Activated CD8-positive, alpha-beta T cell treated with anti-CD3 and anti-CD28 coated beads, Interleukin-2, amount 10 ng/mL, durations not matched to agents 7 days and 5 days (primary cell): ENCODE measurements at regions not wholly inside any gene's neighbourhood (a gene's known extent, or its start where the extent isn't known, plus 50 kb on each side); places are given as distances from the start of the nearest gene placed in this dataset.

Experiments used
- ATAC-seq: fragments of 150-1000 bp; cut with Tn5 transposase; one replicate; pipeline ENCODE4 v1.10.0; 2021; ENCODE audit warnings: moderate library complexity
- CTCF ChIA-PET: fragments of 350-600 bp; sonication (Branson Sonifier 250); formaldehyde crosslinking; loops from one replicate; lab custom pipeline; 2021; ENCODE audit warnings: antibody characterized with exemption; lab: Charles Lee
- POLR2A ChIA-PET: fragments of 350-600 bp; sonication (Branson Sonifier 250); formaldehyde crosslinking; loops from one replicate; lab custom pipeline; 2021; ENCODE audit warnings: antibody characterized with exemption; lab: Charles Lee
- DNase-seq: peaks from one replicate; pipeline ENCODE4 v3.0.0-alpha.2; 2020
- H3K27ac Mint-ChIP-seq: one replicate; pipeline ENCODE4 v1.8.0; 2021; ENCODE audit warnings: mild to moderate bottlenecking, mixed read lengths
- H3K27me3 Mint-ChIP-seq: one replicate; pipeline ENCODE4 v1.8.0; 2021; ENCODE audit warnings: low read depth, mixed read lengths
- H3K36me3 Mint-ChIP-seq: one replicate; pipeline ENCODE4 v1.8.0; 2021; ENCODE audit warnings: low read depth, mixed read lengths
- H3K4me1 Mint-ChIP-seq: one replicate; pipeline ENCODE4 v1.8.0; 2021; ENCODE audit warnings: low read depth, mixed read lengths
- H3K4me3 Mint-ChIP-seq: one replicate; pipeline ENCODE4 v1.8.0; 2021; ENCODE audit warnings: mild to moderate bottlenecking, mixed read lengths
- H3K9me3 Mint-ChIP-seq: one replicate; pipeline ENCODE4 v1.8.0; 2022; ENCODE audit warnings: mixed read lengths; ENCODE audit not compliant: insufficient read depth

- ATAC-seq = no peak
- Mint-ChIP-seq H3K9me3 (no peaks in the 10 kb centered on the region), H3K36me3 (no peaks in the 10 kb centered on the region), H3K4me3 (no peak overlapping the region), H3K27ac (no peak overlapping the region), H3K4me1 (no peaks in the 10 kb centered on the region), H3K27me3 (peaks cover 4% of the 10 kb centered on the region)
- DNase-seq = no peak
- CTCF ChIA-PET = no interaction called here
- POLR2A ChIA-PET = no interaction called here
Measured at GRCh38 chr11:134876226-134876625, 464.2 kb upstream of the B3GAT1 start.

GRCh38 chr11:134866981-134867675, 455.1 kb upstream of the B3GAT1 start:
- ChIA-PET POLR2A (no interaction called here), CTCF (no interaction called here)
- H3K4me1 Mint-ChIP-seq = no peaks in the 10 kb centered on the region
- no peak for ATAC-seq
- DNase-seq = no peak
- no peak overlapping the region for H3K4me3 Mint-ChIP-seq
- H3K36me3 Mint-ChIP-seq = no peaks in the 10 kb centered on the region
- H3K27me3 Mint-ChIP-seq = peaks cover 2% of the 10 kb centered on the region
- no peak overlapping the region for H3K27ac Mint-ChIP-seq
- no peaks in the 10 kb centered on the region for H3K9me3 Mint-ChIP-seq

DNA sequence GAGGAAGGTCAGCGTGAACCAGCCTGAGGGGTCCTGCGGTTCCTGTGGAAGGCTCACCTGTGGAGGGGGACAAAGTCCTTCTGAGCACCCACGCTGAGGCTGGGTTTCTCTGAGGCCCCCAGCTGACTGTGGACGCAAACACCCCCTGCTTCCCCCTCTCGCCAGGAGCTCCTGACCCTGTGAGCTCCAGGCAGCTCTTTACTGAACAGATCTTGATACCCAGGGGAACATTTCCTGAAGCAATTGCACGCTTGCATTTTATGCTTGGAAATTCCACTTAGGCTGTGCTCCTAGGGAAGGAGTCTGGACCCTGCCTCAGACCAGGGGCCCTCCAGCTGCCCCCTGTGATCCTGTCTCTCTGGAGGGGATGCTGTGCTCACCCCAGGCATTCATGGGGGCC, 454.2 kb upstream of the B3GAT1 start:
- CTCF ChIA-PET = no interaction called here
- H3K9me3 Mint-ChIP-seq = no peaks in the 10 kb centered on the region

DNA sequence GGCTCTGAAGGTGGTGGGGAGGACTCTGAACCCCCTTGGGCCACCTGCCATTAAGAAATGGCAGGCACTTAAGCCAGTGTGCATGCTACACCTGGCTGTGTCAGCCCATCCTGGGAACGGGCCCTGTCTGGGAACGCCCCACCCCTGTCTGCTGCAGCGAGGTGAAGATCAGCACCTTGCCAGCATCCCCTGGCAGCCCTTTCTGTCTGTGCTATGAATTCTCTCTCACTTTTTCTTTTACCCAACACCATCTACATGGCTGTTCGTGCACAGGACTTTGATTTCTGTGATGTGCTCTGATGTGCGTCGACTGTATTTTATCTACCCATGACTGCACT, 452.9 kb upstream of the B3GAT1 start:
- CTCF ChIA-PET = no interaction called here
- H3K27ac Mint-ChIP-seq = no peak overlapping the region
- H3K9me3 Mint-ChIP-seq = no peaks in the 10 kb centered on the region
- POLR2A ChIA-PET = no interaction called here
- DNase-seq (no peak), ATAC-seq (no peak)
- H3K4me1 Mint-ChIP-seq = no peaks in the 10 kb centered on the region
- no peaks in the 10 kb centered on the region for H3K27me3 Mint-ChIP-seq
- H3K4me3 Mint-ChIP-seq = no peak overlapping the region
- H3K36me3 Mint-ChIP-seq = no peaks in the 10 kb centered on the region

More for the DNA sequence above, 454.2 kb upstream of the B3GAT1 start:
- DNase-seq (no peak), ATAC-seq (no peak)
- POLR2A ChIA-PET = no interaction called here
- Mint-ChIP-seq H3K27ac (no peak overlapping the region), H3K4me3 (no peak overlapping the region), H3K36me3 (no peaks in the 10 kb centered on the region), H3K4me1 (no peaks in the 10 kb centered on the region), H3K27me3 (no peaks in the 10 kb centered on the region)

GRCh38 chr11:134864233-134864967, 452.4 kb upstream of the B3GAT1 start:
- ChIA-PET POLR2A (no interaction called here), CTCF (no interaction called here)
- H3K27ac Mint-ChIP-seq = no peak overlapping the region
- H3K4me3 Mint-ChIP-seq = no peak overlapping the region
- H3K27me3 Mint-ChIP-seq = no peaks in the 10 kb centered on the region
- no peaks in the 10 kb centered on the region for H3K4me1 Mint-ChIP-seq
- ATAC-seq = no peak
- no peaks in the 10 kb centered on the region for H3K36me3 Mint-ChIP-seq
- DNase-seq = no peak
- H3K9me3 Mint-ChIP-seq = no peaks in the 10 kb centered on the region

- no peak for ATAC-seq
- H3K9me3 Mint-ChIP-seq = no peaks in the 10 kb centered on the region
- H3K27ac Mint-ChIP-seq = no peak overlapping the region
Measured at GRCh38 chr11:134863294-134863693, 451.3 kb upstream of the B3GAT1 start.

DNA sequence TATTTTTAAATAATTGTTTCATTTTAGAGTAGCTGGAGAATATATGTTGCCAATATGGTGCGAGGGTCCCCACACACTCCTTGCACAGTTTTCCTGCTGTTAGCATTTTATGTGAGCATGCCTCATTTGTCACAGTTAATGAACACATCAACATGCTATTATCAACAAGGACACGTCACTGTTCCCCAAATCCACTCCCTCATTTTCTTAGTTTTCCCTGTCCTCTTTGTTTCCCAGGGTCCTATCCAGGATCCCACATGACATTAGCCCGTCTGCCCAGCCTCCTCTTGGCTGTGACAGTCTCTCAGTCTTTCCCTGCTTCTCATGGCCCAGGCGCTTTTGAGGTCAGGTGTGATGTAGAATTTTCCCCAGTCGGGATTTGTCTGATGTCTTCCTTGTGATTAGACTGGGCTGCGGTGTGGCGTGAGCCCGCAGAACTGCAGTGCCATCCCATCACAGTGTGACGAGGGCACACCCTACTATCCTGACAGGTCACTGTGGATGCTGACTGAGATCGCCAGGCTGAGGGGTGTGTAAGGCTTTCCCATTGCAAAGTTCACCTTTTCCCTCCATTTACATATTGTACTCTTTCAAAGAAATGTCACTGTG, 450.6 kb upstream of the B3GAT1 start:
- no peak overlapping the region for H3K27ac Mint-ChIP-seq
- POLR2A ChIA-PET = no interaction called here

More at GRCh38 chr11:134863294-134863693, 451.3 kb upstream of the B3GAT1 start:
- ChIA-PET CTCF (no interaction called here), POLR2A (no interaction called here)
- Mint-ChIP-seq H3K36me3 (no peaks in the 10 kb centered on the region), H3K4me1 (no peaks in the 10 kb centered on the region), H3K27me3 (no peaks in the 10 kb centered on the region), H3K4me3 (no peak overlapping the region)
- no peak for DNase-seq

DNA sequence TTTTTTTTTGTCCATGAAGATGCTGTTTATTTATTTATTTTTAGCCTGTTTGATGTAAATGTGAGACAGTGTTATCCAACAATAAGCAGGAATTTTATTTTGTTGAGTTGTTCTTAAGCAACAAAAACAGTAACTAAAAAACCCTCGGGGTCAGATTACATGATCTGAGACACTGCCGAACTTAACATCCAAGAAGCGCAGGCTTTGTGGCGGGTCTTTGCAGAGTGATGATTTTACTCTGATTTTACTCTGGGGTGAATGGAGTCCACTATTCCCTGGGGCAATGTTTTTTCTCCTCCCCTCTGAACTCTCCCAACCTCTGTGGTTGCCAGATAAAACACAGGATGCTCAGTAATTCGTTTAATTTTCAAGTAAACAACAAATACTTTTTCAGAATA, 450.1 kb upstream of the B3GAT1 start:
- Mint-ChIP-seq H3K36me3 (no peaks in the 10 kb centered on the region), H3K27me3 (no peaks in the 10 kb centered on the region), H3K27ac (no peak overlapping the region), H3K9me3 (no peaks in the 10 kb centered on the region), H3K4me1 (no peaks in the 10 kb centered on the region), H3K4me3 (no peak overlapping the region)
- ChIA-PET POLR2A (no interaction called here), CTCF (no interaction called here)
- no peak for ATAC-seq
- DNase-seq = no peak

More for the DNA sequence above, 450.6 kb upstream of the B3GAT1 start:
- Mint-ChIP-seq H3K9me3 (no peaks in the 10 kb centered on the region), H3K36me3 (no peaks in the 10 kb centered on the region), H3K4me1 (no peaks in the 10 kb centered on the region), H3K27me3 (no peaks in the 10 kb centered on the region), H3K4me3 (no peak overlapping the region)
- DNase-seq = no peak
- ATAC-seq = no peak
- CTCF ChIA-PET = no interaction called here

GRCh38 chr11:134861490-134862104, 449.6 kb upstream of the B3GAT1 start:
- POLR2A ChIA-PET = no interaction called here
- H3K4me3 Mint-ChIP-seq = no peak overlapping the region
- CTCF ChIA-PET = no interaction called here
- no peaks in the 10 kb centered on the region for H3K4me1 Mint-ChIP-seq
- no peak overlapping the region for H3K27ac Mint-ChIP-seq
- ATAC-seq = no peak
- no peaks in the 10 kb centered on the region for H3K27me3 Mint-ChIP-seq
- DNase-seq = no peak
- no peaks in the 10 kb centered on the region for H3K9me3 Mint-ChIP-seq
- H3K36me3 Mint-ChIP-seq = no peaks in the 10 kb centered on the region

DNA sequence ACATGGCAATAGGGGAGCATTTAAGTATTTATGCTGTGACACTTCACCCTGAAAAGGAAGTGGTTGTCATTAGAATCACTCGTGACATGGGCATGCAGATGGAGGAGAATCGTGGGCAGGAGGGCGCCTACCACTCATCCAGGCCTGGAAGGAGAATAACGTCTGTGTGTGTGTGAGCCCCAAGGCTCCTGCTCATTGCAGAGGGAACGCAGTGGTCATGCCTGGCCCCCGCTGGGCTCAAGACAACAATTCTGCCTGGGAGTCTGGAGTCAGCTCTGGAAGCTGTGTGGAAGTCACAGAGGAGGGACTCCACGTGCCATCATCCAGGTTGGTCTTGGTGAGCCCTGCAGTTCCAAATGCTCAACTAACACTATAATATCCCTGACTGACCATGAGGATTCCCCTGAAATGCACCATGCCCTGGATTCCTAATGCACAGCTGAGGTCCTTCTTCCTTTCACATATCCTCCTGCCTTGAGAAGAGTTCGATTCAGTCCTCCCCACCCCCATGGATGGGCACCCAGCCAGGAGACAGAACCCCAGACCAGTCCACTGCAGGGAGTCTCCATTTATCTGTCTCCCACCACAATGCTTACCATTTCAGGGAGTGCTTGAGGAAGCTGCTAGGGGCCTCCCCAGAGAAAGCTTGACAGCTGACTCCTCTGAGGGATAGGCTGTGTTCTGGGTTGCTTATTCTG, 446.9 kb upstream of the B3GAT1 start:
- ATAC-seq = no peak
- Mint-ChIP-seq H3K4me1 (no peaks in the 10 kb centered on the region), H3K4me3 (no peak overlapping the region), H3K27me3 (no peaks in the 10 kb centered on the region), H3K27ac (no peak overlapping the region), H3K36me3 (no peaks in the 10 kb centered on the region), H3K9me3 (no peaks in the 10 kb centered on the region)
- DNase-seq = no peak
- CTCF ChIA-PET = interaction anchor here (2.6 kb wide), 1 partner anchor 10 kb away, joined by 12 read pairs; no protein-coding TSS in a partner anchor
- POLR2A ChIA-PET = no interaction called here

- ChIA-PET POLR2A (no interaction called here), CTCF (no interaction called here)
- DNase-seq = no peak
- no peak overlapping the region for H3K27ac Mint-ChIP-seq
- peaks cover 2% of the 10 kb centered on the region for H3K27me3 Mint-ChIP-seq
- no peaks in the 10 kb centered on the region for H3K36me3 Mint-ChIP-seq
- no peak for ATAC-seq
- no peaks in the 10 kb centered on the region for H3K4me1 Mint-ChIP-seq
- H3K9me3 Mint-ChIP-seq = no peaks in the 10 kb centered on the region
- H3K4me3 Mint-ChIP-seq = no peak overlapping the region
Measured at GRCh38 chr11:134857035-134857434, 445.0 kb upstream of the B3GAT1 start.
